ENCODE measurements at regions not wholly inside any gene's neighbourhood (a gene's known extent, or its start where the extent isn't known, plus 50 kb on each side); places are given as distances from the start of the nearest gene placed in this dataset.
"Not testable (repeated sequence)": the region's sequence is repeated elsewhere in the genome, so short reads cannot be mapped to it uniquely, and the experiment has no call there.

DNA sequence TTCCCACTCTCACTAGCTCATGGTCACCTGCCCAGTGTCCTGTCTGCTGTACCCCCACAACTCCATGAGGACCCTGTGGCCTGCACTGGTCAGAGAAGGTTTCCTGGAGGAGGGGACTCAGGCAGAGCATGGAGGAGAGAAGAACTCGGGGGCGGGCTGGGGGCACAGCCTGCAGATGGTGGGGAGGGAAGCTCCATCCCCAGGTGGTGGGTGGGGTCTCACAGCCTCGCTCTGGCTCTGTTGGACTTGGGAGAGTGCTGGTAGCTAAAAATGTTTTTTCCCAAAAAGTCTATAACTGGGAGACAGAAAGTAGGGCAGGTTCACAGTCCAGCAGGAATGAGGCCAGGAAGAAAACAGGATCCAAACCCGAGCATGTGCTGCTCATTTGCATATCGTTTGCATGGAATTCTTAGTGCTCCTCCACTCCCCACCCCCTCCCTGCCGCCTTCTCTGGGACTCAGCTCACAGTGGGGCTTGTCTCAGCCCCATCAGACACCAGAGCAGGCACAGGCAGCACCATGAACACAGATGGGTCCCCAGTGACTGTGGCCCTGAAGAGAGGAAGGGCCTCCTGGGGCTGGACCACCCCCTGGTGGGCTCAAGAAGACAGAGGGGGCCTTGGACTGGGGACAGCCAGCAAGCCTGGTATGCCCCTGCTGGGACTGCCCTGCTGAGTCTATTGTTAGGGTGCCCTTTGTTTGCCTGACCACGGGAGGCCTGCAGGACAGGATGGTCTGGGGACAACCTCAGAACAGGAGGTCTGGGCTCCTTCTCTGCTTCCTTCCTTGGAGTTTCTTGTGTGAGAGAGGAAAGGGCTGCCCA is 67.0 kb upstream of the SFSWAP start:
- no peak for DNase-seq

DNA sequence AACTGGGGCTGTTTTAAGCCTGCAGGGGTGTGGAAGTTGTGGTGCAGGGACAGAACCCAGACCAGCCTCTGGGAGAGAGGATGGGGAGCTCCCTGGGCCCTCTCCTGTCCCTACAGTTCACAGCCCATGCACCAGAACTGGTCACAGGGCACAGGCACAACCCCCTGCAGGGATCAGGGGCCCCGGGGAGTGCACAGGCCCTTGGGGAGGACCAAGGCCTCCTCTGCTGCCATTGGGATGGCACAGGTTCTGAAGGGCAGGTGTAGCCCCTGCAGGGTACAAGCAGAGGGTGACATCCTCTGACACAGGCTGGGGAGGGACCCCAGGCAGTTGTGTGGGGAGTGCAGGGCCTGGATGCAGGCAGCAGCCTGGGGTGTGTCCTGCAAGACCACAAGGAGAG is 66.4 kb upstream of the SFSWAP start:
- DNase-seq: no peak

DNA sequence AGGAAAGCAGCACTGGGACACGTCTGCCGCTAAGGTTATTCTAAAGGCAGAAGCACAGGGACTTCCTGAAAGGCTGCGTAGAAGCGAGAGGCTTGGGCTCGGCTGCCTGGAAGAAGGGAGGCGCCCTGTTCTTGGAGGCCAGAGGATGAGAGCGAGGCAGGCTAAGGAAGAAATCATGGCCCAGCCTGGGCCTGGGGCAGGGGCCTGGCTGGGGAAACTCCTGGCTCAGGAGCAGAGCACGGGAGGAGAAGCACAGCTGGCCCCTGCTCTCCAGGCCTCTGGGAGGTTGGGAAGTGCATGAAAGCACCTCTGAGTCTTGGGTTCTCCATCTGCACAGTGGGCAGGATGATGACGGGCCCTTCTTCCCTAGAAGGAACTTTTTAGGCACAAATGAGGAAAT is 66.0 kb upstream of the SFSWAP start:
- DNase-seq: not testable (repeated sequence)

DNA sequence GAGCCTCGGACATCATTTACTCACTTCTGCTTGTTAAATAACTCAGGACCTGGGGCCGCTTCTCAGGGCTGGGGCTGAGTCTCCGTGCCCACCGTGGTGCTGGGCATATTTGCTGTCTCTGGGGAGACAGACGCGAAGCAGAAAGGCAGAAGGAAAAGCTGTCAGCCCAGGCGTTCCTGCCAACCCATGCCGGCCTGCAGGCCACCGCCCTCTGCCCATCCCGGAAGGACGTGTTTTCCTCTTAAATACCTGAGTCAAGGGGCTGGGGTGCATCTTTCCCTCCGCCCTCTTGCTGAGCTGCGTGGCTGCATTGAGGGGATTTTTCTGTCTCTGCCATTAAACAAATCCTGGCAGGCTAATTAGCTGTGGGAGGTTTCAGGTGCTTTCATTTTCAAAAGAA is 65.3 kb upstream of the SFSWAP start:
- DNase-seq: not testable (repeated sequence)

DNA sequence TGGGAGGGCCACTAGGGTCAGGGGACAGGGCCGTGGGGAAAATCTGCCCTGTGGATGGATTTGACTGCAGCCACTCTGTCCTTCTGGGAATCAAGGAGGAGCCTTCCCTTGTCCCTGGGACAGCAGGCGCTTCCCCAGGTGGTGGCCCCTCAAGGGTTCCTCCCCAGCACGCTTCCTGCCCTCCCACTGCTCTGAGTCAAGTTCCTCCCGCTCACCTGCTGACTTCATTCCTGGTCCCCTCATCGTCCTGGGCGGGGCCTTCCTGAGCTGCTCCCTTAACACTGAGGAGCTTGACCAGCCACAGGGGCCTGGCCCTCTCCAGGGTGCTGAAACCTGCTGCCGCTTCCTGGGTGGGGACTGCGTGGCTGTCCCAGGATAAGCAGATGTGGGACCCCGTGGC is 64.4 kb upstream of the SFSWAP start:
- not testable (repeated sequence) for DNase-seq

DNA sequence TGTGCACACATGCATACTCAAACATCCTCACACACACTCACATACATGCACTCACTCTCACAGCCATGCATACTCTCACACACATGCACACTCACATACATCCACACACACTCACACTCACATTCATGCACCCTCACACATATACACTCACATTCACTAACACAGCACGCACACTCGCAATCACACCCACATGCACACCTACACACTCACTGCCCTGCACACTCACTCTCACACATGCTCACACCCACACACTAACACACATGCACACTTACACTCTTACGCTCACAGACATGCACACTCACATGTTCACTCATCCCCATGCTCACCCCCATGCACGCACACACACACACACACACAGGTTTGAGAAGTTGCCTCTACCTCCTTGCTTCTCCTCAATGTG is 63.2 kb upstream of the SFSWAP start:
- DNase-seq: no peak

DNA sequence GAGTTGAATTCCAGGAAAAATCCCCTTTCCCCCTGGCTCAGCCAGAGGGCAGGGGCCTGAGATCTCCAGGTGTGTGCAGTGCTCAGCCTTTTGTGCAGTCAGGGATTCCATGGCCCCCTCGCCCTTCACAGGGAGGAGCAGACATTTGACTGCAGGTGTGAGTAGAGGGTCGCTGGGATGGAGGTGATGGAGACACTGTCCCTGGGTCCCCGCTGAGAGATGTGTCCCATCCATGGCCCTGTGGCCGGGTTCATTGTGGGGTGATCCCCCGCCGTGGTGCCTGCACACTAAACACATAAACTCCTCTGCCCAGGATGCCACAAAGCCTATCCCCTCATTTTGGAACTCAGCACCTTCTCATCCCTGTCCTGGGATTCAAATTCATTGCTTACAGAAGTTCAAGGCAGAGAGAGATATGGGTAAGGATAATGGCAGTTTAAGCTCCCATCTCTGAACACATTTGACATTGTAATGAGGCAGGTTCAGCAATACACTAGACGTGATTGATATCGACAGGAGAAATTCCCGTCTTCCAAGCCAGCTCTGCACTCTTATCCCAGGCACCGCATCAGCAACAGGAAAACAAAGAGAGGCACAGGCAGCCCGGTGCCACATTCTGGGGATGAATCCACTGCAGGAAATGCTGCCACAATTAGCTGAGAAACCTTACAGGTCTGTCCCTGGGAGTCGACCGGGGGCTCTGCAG is 55.3 kb upstream of the SFSWAP start:
- DNase-seq: not testable (repeated sequence)

DNA sequence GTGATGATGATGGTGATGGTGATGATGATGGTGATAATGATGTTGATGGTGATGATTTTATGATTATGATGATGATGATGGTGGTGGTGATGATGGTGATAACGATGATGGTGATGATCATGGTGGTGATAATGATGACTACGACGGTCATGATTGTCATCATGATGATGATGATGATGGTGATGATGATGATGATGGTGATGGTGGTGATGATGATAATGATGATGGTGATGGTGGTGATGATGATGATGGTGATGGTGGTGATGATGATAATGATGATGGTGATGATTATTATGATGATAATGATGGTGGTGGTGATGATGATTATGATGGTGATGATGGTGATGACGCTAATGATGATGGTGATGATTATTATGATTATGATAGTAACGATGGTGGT is 54.1 kb upstream of the SFSWAP start:
- not testable (repeated sequence) for DNase-seq

DNA sequence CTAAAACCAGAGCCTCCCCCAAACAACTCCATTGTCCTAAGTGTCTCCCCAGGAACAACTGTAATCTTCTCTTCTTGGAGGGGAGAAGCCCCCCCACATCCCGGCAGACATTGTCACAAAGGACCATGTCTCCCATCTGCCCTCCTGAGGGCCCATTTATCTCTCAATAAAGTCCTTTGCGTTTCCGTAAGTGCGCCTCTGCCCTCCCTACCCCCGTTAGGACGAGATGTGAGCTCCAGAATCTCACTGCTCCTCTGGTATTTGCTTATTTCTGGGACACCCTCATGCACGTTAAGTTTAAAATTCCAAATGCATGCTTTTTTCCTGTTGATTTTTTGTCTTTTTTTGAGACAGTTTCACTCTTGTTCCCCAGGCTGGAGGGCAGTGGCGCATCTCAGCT is 52.3 kb upstream of the SFSWAP start:
- not testable (repeated sequence) for DNase-seq

DNA sequence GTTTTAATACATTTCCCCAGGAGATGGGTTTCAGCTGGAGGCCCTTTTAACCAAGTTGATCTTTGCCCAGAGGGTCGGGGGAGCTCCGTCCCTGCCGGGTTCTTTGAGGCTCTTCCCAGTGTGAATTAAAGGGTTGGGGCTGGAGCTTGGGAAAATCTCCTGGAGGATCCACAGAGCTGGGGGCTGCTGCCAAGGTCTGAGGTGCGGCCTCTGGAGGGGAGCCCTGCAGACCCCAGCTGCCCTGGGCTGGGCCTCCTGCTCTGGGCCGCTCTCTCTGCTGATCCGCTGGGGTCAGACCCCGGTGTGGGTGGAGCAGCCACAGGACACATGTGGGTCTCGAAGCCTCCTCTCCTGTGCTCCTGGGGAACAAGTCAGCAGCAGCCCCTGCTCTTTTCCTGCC is 51.4 kb upstream of the SFSWAP start:
- DNase-seq: not testable (repeated sequence)

DNA sequence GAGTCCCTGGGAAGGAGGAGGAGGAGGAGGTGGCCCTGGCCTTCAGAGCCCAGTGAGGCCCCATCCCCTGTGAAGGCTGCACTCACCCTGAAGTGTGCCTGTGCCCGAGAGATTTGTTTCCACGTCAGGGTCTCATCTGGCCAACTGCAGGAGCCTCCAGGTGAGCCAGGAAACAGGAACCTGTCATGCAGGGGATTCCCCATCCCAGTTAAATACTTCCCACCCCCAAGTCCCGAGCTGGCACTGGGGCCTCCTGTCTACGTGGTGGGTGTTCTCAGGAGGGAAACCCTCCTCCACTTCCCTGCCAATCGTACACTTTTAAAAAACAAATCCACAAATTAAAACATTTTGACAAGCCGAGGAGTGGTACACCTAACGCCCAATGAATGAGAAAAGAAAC is 50.9 kb upstream of the SFSWAP start:
- not testable (repeated sequence) for DNase-seq

DNA sequence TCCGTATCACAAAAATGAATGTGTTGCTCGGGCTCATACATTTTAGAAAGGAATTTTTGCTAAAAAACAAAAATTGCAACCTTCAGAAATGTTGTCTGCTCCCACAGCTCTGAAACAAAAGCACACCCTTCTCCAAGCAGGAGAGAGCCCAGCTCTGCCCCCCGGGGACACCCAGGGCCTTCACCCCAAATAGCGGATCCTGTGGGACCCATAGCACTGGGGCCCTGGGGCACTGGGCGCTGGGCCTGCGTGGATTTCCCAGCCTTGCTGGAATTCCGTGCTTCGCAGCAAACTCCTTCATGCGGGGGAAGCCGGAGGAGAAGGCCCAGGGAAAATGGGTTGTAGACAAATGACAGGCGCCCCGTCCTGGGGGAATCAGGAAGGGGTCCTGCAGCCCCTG is 50.5 kb upstream of the SFSWAP start:
- DNase-seq: not testable (repeated sequence)

Data from eye (tissue), 1 donor.